OCI-LY7 (cell line): ENCODE measurements at regions not wholly inside any gene's neighbourhood (a gene's known extent, or its start where the extent isn't known, plus 50 kb on each side); places are given as distances from the start of the nearest gene placed in this dataset.

Experiments used
- CTCF ChIP-seq: fragments of 200-600 bp; sonication (generic); conservative IDR thresholded peaks from 2 replicates; pipeline ENCODE4 v1.5.1; 2014; ENCODE audit warnings: mild to moderate bottlenecking, antibody characterized with exemption, low read length, moderate library complexity, mixed read lengths
- EZH2phosphoT487 ChIP-seq: fragments of 200-600 bp; sonication (generic); IDR thresholded peaks from 2 replicates; pipeline ENCODE4 v1.6.1; 2018; ENCODE audit warnings: low read depth, borderline replicate concordance, mild to moderate bottlenecking, mixed run types, antibody characterized with exemption, low read length, moderate library complexity, mixed read lengths

GRCh38 chr15:36449662-36450145, 129.7 kb upstream of the CDIN1 start:
- no peak for TF ChIP-seq EZH2phosphoT487
- no peak for TF ChIP-seq CTCF
